ENCODE measurements at regions not wholly inside any gene's neighbourhood (a gene's known extent, or its start where the extent isn't known, plus 50 kb on each side); places are given as distances from the start of the nearest gene placed in this dataset.

DNA sequence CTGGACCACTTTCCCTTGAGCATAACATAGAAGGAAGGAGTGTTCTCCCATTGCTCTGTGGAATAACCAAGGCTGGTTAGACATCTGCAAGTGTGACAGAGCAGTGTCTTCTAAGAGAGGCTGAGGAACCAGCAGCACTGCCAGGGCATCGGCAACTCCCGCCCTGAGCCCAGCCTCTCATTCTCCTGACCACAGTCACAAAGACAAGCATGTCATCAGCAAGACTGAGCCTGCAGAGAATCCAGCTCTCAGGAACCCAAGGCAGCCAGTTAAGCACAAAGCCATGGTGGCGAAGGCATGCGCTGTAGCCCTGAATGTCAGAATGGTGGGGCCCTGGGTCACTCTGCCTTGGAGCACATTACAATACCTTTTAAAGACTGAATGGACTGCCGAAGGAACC is 253.9 kb downstream of the AGTPBP1 start:
- Histone ChIP-seq H3K27ac (ENCODE audit: low read depth, low read length) (no peak overlapping the region), H3F3A (ENCODE audit: insufficient read depth) (no peaks in the 10 kb centered on the region), H2AFZ (ENCODE audit: low read depth, low read length, severe bottlenecking) (no peak overlapping the region), H3K79me2 (ENCODE audit: insufficient read depth, low read length) (no peaks in the 10 kb centered on the region), H3K9ac (ENCODE audit: low read length) (no peak overlapping the region), H3K4me3 (ENCODE audit: insufficient read depth, low read length, poor library complexity, severe bottlenecking) (no peak overlapping the region), H4K20me1 (ENCODE audit: low read depth, low read length) (no peaks in the 10 kb centered on the region), H3K27me3 (ENCODE audit: low read length) (no peaks in the 10 kb centered on the region), H3K9me3 (ENCODE audit: insufficient read depth, low read length) (no peaks in the 10 kb centered on the region), H3K4me2 (ENCODE audit: low read depth, low read length, poor library complexity, severe bottlenecking) (no peak overlapping the region), H3K36me3 (ENCODE audit: low read length) (no peaks in the 10 kb centered on the region), H3K9me2 (replicated peaks; ENCODE audit: insufficient read depth, low read length) (no peaks in the 10 kb centered on the region)
- TF ChIP-seq EZH2phosphoT487 (conservative IDR thresholded peaks at IDR 0.05; ENCODE audit: low read length): no peak
- TF ChIP-seq, protein P1, sequence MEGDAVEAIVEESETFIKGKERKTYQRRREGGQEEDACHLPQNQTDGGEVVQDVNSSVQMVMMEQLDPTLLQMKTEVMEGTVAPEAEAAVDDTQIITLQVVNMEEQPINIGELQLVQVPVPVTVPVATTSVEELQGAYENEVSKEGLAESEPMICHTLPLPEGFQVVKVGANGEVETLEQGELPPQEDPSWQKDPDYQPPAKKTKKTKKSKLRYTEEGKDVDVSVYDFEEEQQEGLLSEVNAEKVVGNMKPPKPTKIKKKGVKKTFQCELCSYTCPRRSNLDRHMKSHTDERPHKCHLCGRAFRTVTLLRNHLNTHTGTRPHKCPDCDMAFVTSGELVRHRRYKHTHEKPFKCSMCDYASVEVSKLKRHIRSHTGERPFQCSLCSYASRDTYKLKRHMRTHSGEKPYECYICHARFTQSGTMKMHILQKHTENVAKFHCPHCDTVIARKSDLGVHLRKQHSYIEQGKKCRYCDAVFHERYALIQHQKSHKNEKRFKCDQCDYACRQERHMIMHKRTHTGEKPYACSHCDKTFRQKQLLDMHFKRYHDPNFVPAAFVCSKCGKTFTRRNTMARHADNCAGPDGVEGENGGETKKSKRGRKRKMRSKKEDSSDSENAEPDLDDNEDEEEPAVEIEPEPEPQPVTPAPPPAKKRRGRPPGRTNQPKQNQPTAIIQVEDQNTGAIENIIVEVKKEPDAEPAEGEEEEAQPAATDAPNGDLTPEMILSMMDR (IDR thresholded peaks at IDR 0.05; ENCODE audit: insufficient read depth, low read length, poor library complexity, severe bottlenecking): no peak

DNA sequence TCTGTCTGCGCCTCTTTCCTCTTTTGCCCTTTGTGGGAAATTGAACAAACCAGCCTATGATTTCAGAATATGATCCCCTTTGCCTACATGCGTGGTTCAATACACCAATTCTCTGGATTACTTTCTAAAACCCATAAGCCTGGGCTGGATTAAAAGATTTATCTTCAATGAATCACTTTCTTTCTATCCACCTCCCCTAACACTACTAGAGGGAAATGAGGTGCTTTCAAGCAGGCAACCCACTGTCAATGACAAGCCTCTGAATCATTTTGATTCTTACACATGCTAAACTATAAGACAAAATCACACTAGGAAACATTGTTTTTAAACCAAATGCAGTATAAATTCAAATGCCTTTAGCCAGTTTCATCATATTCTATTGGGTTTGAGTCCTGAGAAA is 257.5 kb downstream of the AGTPBP1 start:
- Histone ChIP-seq H4K20me1 (ENCODE audit: low read depth, low read length) (no peaks in the 10 kb centered on the region), H2AFZ (ENCODE audit: low read depth, low read length, severe bottlenecking) (no peak overlapping the region), H3K79me2 (ENCODE audit: insufficient read depth, low read length) (no peaks in the 10 kb centered on the region), H3K4me3 (ENCODE audit: insufficient read depth, low read length, poor library complexity, severe bottlenecking) (no peak overlapping the region), H3K9me2 (replicated peaks; ENCODE audit: insufficient read depth, low read length) (no peaks in the 10 kb centered on the region), H3K27me3 (ENCODE audit: low read length) (no peaks in the 10 kb centered on the region), H3K4me2 (ENCODE audit: low read depth, low read length, poor library complexity, severe bottlenecking) (no peak overlapping the region), H3K36me3 (ENCODE audit: low read length) (no peaks in the 10 kb centered on the region), H3K9me3 (ENCODE audit: insufficient read depth, low read length) (no peaks in the 10 kb centered on the region), H3F3A (ENCODE audit: insufficient read depth) (no peaks in the 10 kb centered on the region), H3K27ac (ENCODE audit: low read depth, low read length) (no peak overlapping the region), H3K9ac (ENCODE audit: low read length) (no peak overlapping the region)
- no peak for TF ChIP-seq EZH2phosphoT487 (conservative IDR thresholded peaks at IDR 0.05; ENCODE audit: low read length)
- TF ChIP-seq, protein P1 (IDR thresholded peaks at IDR 0.05; ENCODE audit: insufficient read depth, low read length, poor library complexity, severe bottlenecking): no peak

DNA sequence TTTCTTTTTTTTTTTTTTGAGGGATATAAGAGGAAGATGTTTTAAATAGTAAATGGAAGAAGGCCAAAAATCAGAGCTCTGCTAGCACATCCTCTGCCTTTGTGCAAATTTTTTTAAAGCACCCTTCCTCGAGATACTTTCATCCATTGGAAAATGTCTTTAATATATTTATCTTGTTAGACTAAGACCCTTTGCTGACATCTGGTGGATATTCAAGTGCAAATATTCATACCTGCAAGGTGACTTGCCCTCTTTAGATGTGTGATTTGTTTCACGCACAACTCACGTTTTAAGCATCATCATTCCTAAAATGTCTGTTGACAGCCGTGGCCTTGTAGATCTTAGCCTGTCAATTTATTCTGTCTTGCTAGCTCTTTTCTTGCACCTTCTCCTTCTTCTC is 258.5 kb downstream of the AGTPBP1 start:
- Histone ChIP-seq H3K27me3 (ENCODE audit: low read length) (no peaks in the 10 kb centered on the region), H3K4me2 (ENCODE audit: low read depth, low read length, poor library complexity, severe bottlenecking) (no peak overlapping the region), H3K27ac (ENCODE audit: low read depth, low read length) (no peak overlapping the region), H3K9me2 (replicated peaks; ENCODE audit: insufficient read depth, low read length) (no peaks in the 10 kb centered on the region), H3K9ac (ENCODE audit: low read length) (no peak overlapping the region), H2AFZ (ENCODE audit: low read depth, low read length, severe bottlenecking) (no peak overlapping the region), H3K36me3 (ENCODE audit: low read length) (no peaks in the 10 kb centered on the region), H3K4me3 (ENCODE audit: insufficient read depth, low read length, poor library complexity, severe bottlenecking) (no peak overlapping the region), H3K9me3 (ENCODE audit: insufficient read depth, low read length) (no peaks in the 10 kb centered on the region), H3K79me2 (ENCODE audit: insufficient read depth, low read length) (no peaks in the 10 kb centered on the region), H4K20me1 (ENCODE audit: low read depth, low read length) (no peaks in the 10 kb centered on the region), H3F3A (ENCODE audit: insufficient read depth) (no peaks in the 10 kb centered on the region)
- TF ChIP-seq, protein P1 (IDR thresholded peaks at IDR 0.05; ENCODE audit: insufficient read depth, low read length, poor library complexity, severe bottlenecking): no peak
- no peak for TF ChIP-seq EZH2phosphoT487 (conservative IDR thresholded peaks at IDR 0.05; ENCODE audit: low read length)
